Pons (tissue), 1 donor: ENCODE measurements at regions not wholly inside any gene's neighbourhood (a gene's known extent, or its start where the extent isn't known, plus 50 kb on each side); places are given as distances from the start of the nearest gene placed in this dataset.

ENCODE experiments used
- DNase-seq: peaks from one replicate; pipeline ENCODE4 v3.0.0-alpha.2; 2016; ENCODE audit warnings: low spot score

- no peak for DNase-seq
Measured at GRCh38 chr11:11135820-11136476, 217.1 kb downstream of the CSNK2A3 start.

DNA sequence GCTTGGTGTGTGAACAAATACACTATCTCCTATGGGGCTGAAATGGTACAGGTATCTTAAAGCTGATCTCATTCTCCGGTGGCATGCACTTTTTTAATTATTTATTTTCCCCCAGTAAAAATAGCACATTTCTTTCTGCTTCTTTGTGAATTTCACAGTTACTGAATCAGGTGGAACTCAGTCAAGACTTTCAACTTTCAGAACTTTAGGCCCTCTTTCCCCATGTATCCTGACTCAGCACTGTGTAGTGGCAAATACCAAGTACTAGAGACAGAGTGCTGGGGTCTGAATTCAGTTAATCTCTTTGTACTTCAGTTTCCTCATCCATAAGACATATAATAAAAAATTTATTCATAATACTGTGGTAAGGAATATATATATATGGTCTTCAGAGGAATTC lies 223.9 kb downstream of the CSNK2A3 start:
- DNase-seq: no peak

DNA sequence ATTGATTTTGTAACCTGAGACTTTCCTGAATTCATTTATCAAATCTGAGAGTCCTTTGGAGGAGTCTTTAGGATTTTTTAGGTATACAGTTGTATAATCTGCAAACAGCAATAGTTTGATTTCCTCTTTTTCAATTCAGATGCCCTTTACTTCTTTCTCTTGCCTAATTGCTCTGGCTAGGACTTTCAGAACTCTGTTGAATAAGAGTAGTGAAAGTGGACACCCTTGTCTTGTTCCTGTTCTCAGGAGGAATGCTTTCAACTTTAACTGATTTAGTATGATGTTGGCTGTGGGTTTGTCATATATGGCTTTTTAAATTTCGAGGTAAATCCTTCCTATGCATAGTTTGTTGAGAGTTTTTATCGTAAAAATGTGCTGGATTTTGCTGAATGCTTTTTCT lies 227.4 kb downstream of the CSNK2A3 start:
- no peak for DNase-seq

DNA sequence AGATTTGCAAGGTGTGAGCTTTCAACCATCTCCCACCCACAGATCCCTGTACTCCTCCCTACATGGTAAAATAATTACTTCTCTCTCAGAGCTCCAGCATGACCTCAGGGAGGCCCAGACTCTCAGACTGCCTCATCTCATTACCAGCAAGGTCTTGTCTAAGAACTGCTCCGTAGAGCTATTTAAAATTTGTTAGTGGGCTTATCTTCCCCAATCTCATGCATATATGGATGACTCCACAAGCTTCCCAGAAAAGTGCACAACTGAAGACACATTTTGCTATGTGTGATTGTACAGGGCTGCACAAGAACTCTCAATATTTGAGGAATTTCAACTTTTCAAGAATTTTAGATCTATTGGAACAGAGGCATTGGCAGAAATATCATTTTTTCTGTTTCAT lies 230.3 kb downstream of the CSNK2A3 start:
- DNase-seq: no peak

DNA sequence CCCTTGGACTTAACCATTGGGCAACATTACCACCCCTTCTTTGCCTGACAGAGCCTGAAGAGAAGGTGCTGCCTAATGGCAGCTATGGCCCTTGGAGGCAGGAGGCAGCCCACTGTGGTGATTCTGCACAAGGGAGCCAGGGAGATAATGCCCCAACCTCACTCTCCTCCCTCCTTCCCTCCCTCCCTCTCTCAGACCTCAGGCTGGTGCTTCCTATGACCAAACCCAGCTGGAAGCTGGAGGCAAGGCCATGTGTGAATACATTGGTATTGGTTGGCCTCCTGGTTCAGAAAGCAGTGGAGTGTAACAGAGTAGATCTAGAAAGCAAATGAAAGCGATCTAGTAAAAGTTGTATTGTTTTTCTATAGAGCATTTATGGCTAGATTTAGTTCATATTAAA lies 233.1 kb downstream of the CSNK2A3 start:
- DNase-seq: no peak

- no peak for DNase-seq
Measured at GRCh38 chr11:11117730-11118129, 235.3 kb downstream of the CSNK2A3 start.

- DNase-seq: no peak
Measured at GRCh38 chr11:11115475-11115874, 237.6 kb downstream of the CSNK2A3 start.

- DNase-seq: no peak
Measured at GRCh38 chr11:11113626-11114025, 239.4 kb downstream of the CSNK2A3 start.

GRCh38 chr11:11108026-11108425 lies 245.0 kb downstream of the CSNK2A3 start:
- no peak for DNase-seq

- DNase-seq: no peak
Measured at GRCh38 chr11:11107076-11107723, 245.8 kb downstream of the CSNK2A3 start.

- no peak for DNase-seq
Measured at GRCh38 chr11:11105361-11105760, 247.5 kb upstream of the ZBED5 start.

DNA sequence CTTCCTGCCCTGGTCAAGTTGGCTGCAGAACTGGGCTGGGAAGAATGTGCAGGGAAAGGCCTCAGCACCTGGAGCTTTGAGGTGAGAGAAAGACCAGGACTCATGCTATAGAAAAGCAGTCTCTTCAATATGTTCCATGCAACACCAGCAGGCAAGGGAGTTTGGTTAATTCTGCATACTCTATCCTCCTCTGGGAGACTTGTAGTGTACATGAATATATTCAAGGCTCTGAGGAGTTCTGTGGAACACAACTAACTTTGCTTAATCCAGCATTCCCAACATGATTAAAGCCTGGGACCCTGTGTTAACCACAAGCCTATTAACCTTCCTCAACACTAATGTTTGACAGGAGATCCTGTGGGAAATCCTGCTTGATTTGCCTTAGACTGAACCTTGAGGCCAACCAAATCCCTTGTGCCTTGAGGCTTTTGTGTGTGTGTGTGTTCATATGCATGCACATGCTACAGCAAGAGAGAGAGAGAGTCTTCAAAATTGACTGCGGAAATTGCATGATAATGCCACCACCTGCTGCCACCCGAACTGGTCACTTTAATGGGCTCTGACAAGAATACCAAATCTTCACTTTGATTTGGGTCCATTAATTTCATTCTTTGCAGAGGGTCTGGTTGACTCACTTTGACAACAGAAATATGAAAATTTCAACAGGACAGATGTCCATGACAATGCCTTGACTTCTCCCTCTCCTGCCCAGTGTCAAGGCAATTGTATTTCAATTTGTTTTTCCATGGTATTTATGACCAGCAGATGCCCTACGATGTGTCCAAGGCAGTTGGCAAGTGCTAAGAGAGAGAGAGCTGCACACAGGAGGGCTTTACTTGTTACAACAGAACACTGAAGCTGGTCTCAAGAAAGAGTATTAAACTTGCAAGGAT lies 238.2 kb upstream of the ZBED5 start:
- DNase-seq: no peak

DNA sequence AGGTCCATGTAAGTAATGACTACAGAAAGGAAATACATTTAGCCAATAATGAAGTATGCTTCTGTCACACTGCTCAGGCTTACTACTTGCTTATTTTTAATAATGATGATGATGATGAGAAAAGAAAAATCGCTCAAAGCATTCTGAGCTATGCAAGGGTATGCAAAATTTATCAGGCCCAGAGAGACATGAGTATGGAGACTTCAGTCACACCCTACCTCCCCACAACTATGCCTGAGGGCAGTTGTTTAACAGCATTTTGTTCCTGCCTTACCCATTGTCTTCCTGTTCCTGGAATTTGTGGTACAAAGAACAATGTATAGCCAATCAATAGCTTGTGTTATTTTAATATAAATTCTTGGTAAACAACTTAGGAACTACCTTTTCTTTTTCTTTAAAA lies 232.6 kb upstream of the ZBED5 start:
- DNase-seq: no peak

DNA sequence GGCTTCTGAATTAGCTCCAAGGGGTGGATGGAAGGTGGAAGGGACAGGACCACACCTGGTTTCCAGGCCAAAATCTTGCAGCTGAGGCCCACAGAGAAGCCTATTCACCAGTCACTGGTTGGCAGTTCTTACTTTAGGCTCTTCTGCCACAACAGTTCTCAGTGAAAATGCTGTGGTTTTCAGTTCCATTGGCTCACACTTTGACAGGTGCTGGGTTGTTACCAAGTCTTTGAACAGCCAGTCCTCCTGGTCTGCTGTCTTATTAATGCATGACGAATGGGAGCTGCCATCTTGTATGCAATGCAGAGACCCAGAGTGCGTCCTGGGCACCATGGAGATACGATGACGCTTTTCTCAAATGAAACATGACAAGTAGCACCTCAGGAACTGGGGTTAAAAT lies 232.0 kb upstream of the ZBED5 start:
- no peak for DNase-seq

GRCh38 chr11:11086979-11087378 lies 229.1 kb upstream of the ZBED5 start:
- DNase-seq: no peak

DNA sequence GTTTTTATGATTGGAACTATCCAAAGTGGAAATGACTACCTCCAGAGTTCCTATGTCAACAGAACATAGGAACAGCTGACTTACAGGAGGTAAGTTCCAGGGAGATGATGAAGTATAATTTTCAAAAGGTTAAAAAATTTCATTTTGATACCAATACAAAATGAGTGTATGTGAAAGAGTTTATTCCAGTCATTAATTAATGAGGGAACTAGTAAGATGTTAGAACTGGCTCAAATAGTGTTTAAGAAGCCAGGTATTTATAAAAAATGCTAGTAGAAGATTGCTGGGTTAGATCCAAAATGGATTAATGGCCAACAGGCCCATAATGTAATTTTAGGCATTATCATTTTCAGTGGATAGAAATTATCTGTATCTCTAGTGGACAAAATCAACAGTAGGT lies 227.7 kb upstream of the ZBED5 start:
- DNase-seq: no peak

DNA sequence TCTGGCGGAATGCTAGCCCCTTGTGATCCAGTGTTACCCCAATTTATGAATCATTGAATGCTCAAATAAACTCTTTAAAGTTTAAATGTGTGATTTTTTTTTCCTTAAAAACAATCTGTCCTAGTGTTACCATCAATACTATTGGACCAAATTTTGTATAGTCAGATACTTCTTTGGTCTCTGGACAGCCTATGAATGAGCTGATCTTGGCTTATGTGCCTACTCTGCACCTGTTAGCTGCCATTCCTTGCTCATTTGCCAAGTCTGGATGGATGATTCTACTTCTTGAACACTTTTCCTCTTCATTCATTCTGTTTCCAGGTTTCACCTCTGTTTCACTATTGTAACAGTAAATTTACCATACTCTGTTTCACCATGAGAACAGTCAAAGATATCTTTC lies 226.5 kb upstream of the ZBED5 start:
- DNase-seq: no peak

GRCh38 chr11:11083441-11083840 lies 225.6 kb upstream of the ZBED5 start:
- DNase-seq: no peak

GRCh38 chr11:11082646-11083045 lies 224.8 kb upstream of the ZBED5 start:
- no peak for DNase-seq

- DNase-seq: no peak
Measured at GRCh38 chr11:11081776-11082175, 223.9 kb upstream of the ZBED5 start.

DNA sequence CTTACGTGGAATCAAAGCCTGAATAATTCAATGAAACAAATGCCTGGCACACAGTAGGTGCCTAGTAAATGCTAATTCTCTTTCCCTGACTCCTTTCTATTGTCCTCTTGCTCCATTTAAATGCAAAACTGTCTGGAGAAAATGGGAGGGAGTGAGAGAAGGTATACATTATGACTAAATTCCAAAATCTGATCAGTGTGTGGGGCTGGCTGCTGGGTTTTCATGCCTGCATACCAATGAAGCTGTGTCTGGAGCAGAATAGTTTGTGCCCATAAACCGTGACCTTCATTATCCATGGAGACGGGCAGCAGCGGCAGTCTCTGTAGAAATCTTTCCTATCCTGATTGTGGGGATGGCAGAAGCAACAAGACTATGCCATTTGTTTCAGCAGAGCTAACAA lies 223.4 kb upstream of the ZBED5 start:
- no peak for DNase-seq

- DNase-seq: no peak
Measured at GRCh38 chr11:11078344-11079086, 220.7 kb upstream of the ZBED5 start.
